ENCODE measurements at regions not wholly inside any gene's neighbourhood (a gene's known extent, or its start where the extent isn't known, plus 50 kb on each side); places are given as distances from the start of the nearest gene placed in this dataset.

GRCh38 chr3:168342946-168343850, 247.5 kb upstream of the GOLIM4 start:
- DNase-seq = no peak
- Histone ChIP-seq H3K79me2 (ENCODE audit: low read length) (no peaks in the 10 kb centered on the region), H3K9me3 (ENCODE audit: low read length) (no peaks in the 10 kb centered on the region), H3K4me3 (ENCODE audit: low read length) (no peak overlapping the region), H2AFZ (ENCODE audit: low read length) (no peak overlapping the region), H3K9me2 (replicated peaks; ENCODE audit: insufficient read depth, low read length) (no peaks in the 10 kb centered on the region), H3K27ac (ENCODE audit: low read length) (no peak overlapping the region), H3K9ac (ENCODE audit: low read length) (no peak overlapping the region), H3K4me2 (ENCODE audit: low read depth, low read length, poor library complexity, severe bottlenecking) (no peak overlapping the region), H3K36me3 (ENCODE audit: insufficient read depth, low read length) (no peaks in the 10 kb centered on the region), H3K4me1 (ENCODE audit: low read length) (no peaks in the 10 kb centered on the region), H4K20me1 (ENCODE audit: insufficient read depth, low read depth, low read length) (no peaks in the 10 kb centered on the region), H3K27me3 (ENCODE audit: low read length) (no peaks in the 10 kb centered on the region)

- DNase-seq = no peak
- Histone ChIP-seq H3K36me3 (ENCODE audit: insufficient read depth, low read length) (no peaks in the 10 kb centered on the region), H3K9me2 (replicated peaks; ENCODE audit: insufficient read depth, low read length) (no peaks in the 10 kb centered on the region), H3K9ac (ENCODE audit: low read length) (no peak overlapping the region), H3K9me3 (ENCODE audit: low read length) (no peaks in the 10 kb centered on the region), H3K4me2 (ENCODE audit: low read depth, low read length, poor library complexity, severe bottlenecking) (no peak overlapping the region), H3K4me3 (ENCODE audit: low read length) (no peak overlapping the region), H2AFZ (ENCODE audit: low read length) (no peak overlapping the region), H3K4me1 (ENCODE audit: low read length) (no peaks in the 10 kb centered on the region), H3K27me3 (ENCODE audit: low read length) (no peaks in the 10 kb centered on the region), H3K79me2 (ENCODE audit: low read length) (no peaks in the 10 kb centered on the region), H3K27ac (ENCODE audit: low read length) (no peak overlapping the region), H4K20me1 (ENCODE audit: insufficient read depth, low read depth, low read length) (no peaks in the 10 kb centered on the region)
Observed at GRCh38 chr3:168341956-168342936, 246.5 kb upstream of the GOLIM4 start.

- no peaks in the 10 kb centered on the region for H3K79me2 ChIP-seq (ENCODE audit: low read length)
- H3K27me3 ChIP-seq (ENCODE audit: low read length) = no peaks in the 10 kb centered on the region
- no peaks in the 10 kb centered on the region for H3K4me1 ChIP-seq (ENCODE audit: low read length)
- H3K9me3 ChIP-seq (ENCODE audit: low read length) = no peaks in the 10 kb centered on the region
- no peak overlapping the region for H2AFZ ChIP-seq (ENCODE audit: low read length)
- H3K4me2 ChIP-seq (ENCODE audit: low read depth, low read length, poor library complexity, severe bottlenecking) = no peak overlapping the region
- no peaks in the 10 kb centered on the region for H4K20me1 ChIP-seq (ENCODE audit: insufficient read depth, low read depth, low read length)
- no peak overlapping the region for H3K27ac ChIP-seq (ENCODE audit: low read length)
- no peak overlapping the region for H3K4me3 ChIP-seq (ENCODE audit: low read length)
- DNase-seq = no peak
- H3K36me3 ChIP-seq (ENCODE audit: insufficient read depth, low read length) = no peaks in the 10 kb centered on the region
- H3K9ac ChIP-seq (ENCODE audit: low read length) = no peak overlapping the region
- H3K9me2 ChIP-seq (replicated peaks; ENCODE audit: insufficient read depth, low read length) = no peaks in the 10 kb centered on the region
Observed at GRCh38 chr3:168341192-168341815, 245.6 kb upstream of the GOLIM4 start.

GRCh38 chr3:168338161-168338560, 242.4 kb upstream of the GOLIM4 start:
- DNase-seq = no peak
- Histone ChIP-seq H3K9me2 (replicated peaks; ENCODE audit: insufficient read depth, low read length) (no peaks in the 10 kb centered on the region), H3K9ac (ENCODE audit: low read length) (no peak overlapping the region), H3K27ac (ENCODE audit: low read length) (no peak overlapping the region), H3K4me2 (ENCODE audit: low read depth, low read length, poor library complexity, severe bottlenecking) (no peak overlapping the region), H3K4me3 (ENCODE audit: low read length) (no peak overlapping the region), H2AFZ (ENCODE audit: low read length) (no peak overlapping the region), H3K79me2 (ENCODE audit: low read length) (no peaks in the 10 kb centered on the region), H3K36me3 (ENCODE audit: insufficient read depth, low read length) (no peaks in the 10 kb centered on the region), H3K27me3 (ENCODE audit: low read length) (no peaks in the 10 kb centered on the region), H3K4me1 (ENCODE audit: low read length) (no peaks in the 10 kb centered on the region), H4K20me1 (ENCODE audit: insufficient read depth, low read depth, low read length) (no peaks in the 10 kb centered on the region), H3K9me3 (ENCODE audit: low read length) (no peaks in the 10 kb centered on the region)

- Histone ChIP-seq H2AFZ (ENCODE audit: low read length) (no peak overlapping the region), H3K27ac (ENCODE audit: low read length) (no peak overlapping the region), H3K9me2 (replicated peaks; ENCODE audit: insufficient read depth, low read length) (no peaks in the 10 kb centered on the region), H3K9me3 (ENCODE audit: low read length) (no peaks in the 10 kb centered on the region), H4K20me1 (ENCODE audit: insufficient read depth, low read depth, low read length) (no peaks in the 10 kb centered on the region), H3K9ac (ENCODE audit: low read length) (no peak overlapping the region), H3K27me3 (ENCODE audit: low read length) (no peaks in the 10 kb centered on the region), H3K79me2 (ENCODE audit: low read length) (no peaks in the 10 kb centered on the region), H3K4me1 (ENCODE audit: low read length) (no peaks in the 10 kb centered on the region), H3K4me3 (ENCODE audit: low read length) (no peak overlapping the region), H3K36me3 (ENCODE audit: insufficient read depth, low read length) (no peaks in the 10 kb centered on the region), H3K4me2 (ENCODE audit: low read depth, low read length, poor library complexity, severe bottlenecking) (no peak overlapping the region)
- no peak for DNase-seq
Observed at GRCh38 chr3:168336276-168336675, 240.6 kb upstream of the GOLIM4 start.

GRCh38 chr3:168333410-168333935, 237.7 kb upstream of the GOLIM4 start:
- Histone ChIP-seq H3K79me2 (ENCODE audit: low read length) (no peaks in the 10 kb centered on the region), H4K20me1 (ENCODE audit: insufficient read depth, low read depth, low read length) (no peaks in the 10 kb centered on the region), H3K9me3 (ENCODE audit: low read length) (no peaks in the 10 kb centered on the region), H3K4me1 (ENCODE audit: low read length) (no peaks in the 10 kb centered on the region), H3K9ac (ENCODE audit: low read length) (no peak overlapping the region), H3K27me3 (ENCODE audit: low read length) (no peaks in the 10 kb centered on the region), H3K27ac (ENCODE audit: low read length) (no peak overlapping the region), H3K9me2 (replicated peaks; ENCODE audit: insufficient read depth, low read length) (no peaks in the 10 kb centered on the region), H3K4me3 (ENCODE audit: low read length) (no peak overlapping the region), H3K4me2 (ENCODE audit: low read depth, low read length, poor library complexity, severe bottlenecking) (no peak overlapping the region), H3K36me3 (ENCODE audit: insufficient read depth, low read length) (no peaks in the 10 kb centered on the region), H2AFZ (ENCODE audit: low read length) (no peak overlapping the region)
- no peak for DNase-seq

- Histone ChIP-seq H3K27me3 (ENCODE audit: low read length) (no peaks in the 10 kb centered on the region), H3K4me2 (ENCODE audit: low read depth, low read length, poor library complexity, severe bottlenecking) (no peak overlapping the region), H3K9me3 (ENCODE audit: low read length) (no peaks in the 10 kb centered on the region), H3K36me3 (ENCODE audit: insufficient read depth, low read length) (no peaks in the 10 kb centered on the region), H3K9me2 (replicated peaks; ENCODE audit: insufficient read depth, low read length) (no peaks in the 10 kb centered on the region), H3K4me1 (ENCODE audit: low read length) (no peaks in the 10 kb centered on the region), H3K79me2 (ENCODE audit: low read length) (no peaks in the 10 kb centered on the region), H3K27ac (ENCODE audit: low read length) (no peak overlapping the region), H2AFZ (ENCODE audit: low read length) (no peak overlapping the region), H3K4me3 (ENCODE audit: low read length) (no peak overlapping the region), H4K20me1 (ENCODE audit: insufficient read depth, low read depth, low read length) (no peaks in the 10 kb centered on the region), H3K9ac (ENCODE audit: low read length) (no peak overlapping the region)
- no peak for DNase-seq
Observed at GRCh38 chr3:168331756-168332155, 236.0 kb upstream of the GOLIM4 start.
